GM21390 (cell line): ENCODE measurements at regions not wholly inside any gene's neighbourhood (a gene's known extent, or its start where the extent isn't known, plus 50 kb on each side); places are given as distances from the start of the nearest gene placed in this dataset.
"Not testable (repeated sequence)": the region's sequence is repeated elsewhere in the genome, so short reads cannot be mapped to it uniquely, and the experiment has no call there.

Experiments used
- ATAC-seq: cut with Tn5 transposase; IDR thresholded peaks from one replicate; pipeline ENCODE4 v1.9.1; 2021; ENCODE audit not compliant: unreplicated experiment

DNA sequence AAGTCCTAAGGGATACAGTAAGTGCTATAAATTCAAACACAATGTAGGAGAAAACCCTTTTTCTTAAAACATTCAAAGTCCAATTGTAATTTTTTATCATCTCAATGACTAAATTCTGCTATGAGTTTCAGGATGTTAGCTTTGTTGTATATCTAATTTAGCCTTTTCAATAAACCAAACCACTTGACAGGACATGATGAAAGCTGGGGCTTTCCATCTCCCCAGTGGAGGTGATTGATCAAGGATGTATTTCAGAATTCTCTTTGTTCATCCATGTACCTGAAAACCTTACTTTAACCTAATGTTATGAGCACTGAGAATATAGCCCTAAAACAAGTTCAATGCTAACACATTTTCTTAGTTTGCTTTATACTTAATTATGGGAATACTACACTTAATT is 639.0 kb upstream of the ITGA1 start:
- ATAC-seq = no peak

DNA sequence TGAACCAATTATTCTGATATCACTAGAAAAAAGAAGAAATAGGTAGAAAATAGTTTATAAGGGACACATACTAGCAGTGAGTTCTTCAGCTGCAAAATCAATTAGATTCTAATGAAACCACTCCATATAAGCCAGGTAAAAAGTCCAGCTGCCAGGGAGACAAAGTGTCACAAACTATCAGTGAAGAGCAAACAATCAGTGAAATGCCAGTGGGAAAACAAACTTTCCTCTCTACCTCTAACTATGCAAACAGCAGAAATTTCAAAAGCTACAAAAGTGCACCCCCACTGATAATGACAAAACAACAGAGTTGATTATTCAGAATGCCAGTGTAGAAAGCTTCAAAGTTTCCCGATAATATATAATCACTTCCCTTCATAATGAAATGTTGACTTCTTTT is 637.2 kb upstream of the ITGA1 start:
- ATAC-seq = no peak

DNA sequence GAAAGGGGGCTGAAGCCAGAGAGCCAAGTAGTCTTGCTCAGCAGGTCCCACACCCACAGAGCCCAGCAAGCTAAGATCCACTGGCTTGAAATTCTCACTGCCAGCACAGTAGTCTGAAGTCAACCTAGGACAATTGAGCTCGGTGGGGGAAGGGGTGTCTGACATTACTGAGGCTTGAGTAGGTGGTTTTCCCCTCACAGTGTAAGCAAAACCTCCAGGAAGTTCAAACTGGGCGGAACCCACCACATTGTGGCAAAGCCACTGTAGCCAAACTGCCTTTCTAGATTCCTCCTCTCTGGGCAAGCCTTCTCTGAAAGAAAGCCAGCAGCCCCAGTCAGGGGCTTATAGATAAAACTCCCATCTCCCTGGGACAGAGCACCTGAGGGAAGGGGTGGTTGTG is 630.9 kb upstream of the ITGA1 start:
- ATAC-seq = not testable (repeated sequence)

DNA sequence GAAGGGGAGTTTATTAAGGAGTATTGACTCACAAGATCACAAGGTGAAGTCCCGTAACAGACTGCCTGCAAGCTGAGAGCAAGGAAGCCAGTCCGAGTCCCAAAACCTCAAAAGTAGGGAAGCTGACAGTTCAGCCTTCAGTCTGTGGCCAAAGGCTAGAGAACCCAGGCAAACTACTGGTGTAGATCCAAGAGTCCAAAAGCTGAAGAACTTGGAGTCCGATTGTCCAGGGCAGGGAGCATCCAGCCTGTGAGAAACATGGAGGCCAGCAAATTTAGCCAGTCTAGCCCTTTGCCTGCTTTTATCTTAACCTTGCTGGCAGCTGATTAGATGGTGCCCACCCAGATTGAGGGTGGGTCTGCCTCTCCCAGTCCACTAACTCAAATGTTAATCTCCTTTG is 621.9 kb upstream of the ITGA1 start:
- ATAC-seq = not testable (repeated sequence)

DNA sequence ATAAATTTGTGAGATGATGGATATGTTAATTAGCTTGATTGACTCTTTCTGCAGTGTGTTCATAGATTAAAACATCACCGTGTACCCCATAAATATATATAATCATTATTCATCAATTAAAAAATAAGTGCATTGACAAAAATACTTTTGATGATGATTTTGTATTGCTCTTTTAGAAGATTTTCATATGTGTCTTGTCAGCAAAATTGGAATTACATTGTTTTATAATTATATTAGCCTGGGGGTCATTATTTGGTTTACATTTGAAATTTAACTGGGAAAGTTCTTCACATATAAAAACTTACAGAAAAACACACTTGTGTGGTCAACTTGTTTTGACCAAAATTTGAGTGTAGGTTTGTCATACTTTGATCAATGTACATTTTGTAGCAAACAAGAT is 614.6 kb upstream of the ITGA1 start:
- no peak for ATAC-seq

DNA sequence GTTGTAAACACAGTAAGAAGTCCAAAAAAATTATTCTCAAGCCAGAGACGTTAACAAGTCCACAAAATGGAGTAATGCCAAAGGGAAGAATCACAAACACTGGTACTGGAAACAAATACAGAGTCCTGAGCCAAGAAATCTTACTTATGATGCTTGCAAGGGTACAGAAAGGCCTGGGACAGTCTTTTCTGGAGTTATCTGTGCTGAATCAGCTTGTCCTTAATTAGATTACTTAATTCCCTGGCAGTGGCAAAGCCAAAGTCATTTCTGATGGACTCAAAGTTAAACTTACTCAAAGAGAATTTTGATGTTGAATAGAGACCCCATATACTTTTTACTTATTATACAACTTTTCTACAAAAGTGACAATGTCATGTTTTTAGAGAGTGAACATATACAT is 610.5 kb upstream of the ITGA1 start:
- ATAC-seq = no peak

DNA sequence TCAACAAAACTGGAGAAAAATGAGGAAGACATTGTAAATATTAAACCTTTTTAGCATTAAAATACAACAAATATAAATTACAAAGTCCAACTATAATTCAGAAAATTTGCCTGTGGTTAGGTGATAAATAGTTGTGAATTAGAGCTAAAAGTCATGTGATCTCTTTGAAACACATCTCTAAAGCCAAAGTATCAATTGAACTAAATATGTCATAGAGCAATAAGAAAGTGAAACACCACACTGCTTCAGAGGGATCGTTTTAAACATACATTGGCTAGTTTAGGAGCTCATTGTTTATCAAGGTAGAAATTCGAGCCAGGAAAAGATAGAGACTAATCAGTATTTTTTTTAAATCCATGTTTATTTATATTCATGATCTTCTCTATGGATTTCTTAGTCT is 606.3 kb upstream of the ITGA1 start:
- ATAC-seq = no peak

DNA sequence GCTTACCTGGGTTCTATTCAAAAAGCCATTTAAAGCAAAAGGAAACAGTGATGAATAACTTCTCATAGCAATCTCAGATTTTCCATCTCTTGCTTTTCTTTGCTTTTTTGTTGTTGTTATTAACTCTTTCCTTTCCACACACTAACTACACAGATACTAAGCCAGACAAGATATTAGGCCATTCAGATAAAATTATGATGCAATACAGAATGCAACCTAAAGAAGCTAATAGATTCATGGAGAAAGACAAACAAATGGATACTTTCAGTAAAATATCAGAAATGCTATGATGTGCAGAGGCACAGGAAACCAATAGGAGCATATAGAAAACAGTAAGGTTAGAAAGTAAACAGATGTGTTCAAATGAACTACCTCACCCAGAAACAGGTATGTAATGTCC is 597.0 kb upstream of the ITGA1 start:
- no peak for ATAC-seq

DNA sequence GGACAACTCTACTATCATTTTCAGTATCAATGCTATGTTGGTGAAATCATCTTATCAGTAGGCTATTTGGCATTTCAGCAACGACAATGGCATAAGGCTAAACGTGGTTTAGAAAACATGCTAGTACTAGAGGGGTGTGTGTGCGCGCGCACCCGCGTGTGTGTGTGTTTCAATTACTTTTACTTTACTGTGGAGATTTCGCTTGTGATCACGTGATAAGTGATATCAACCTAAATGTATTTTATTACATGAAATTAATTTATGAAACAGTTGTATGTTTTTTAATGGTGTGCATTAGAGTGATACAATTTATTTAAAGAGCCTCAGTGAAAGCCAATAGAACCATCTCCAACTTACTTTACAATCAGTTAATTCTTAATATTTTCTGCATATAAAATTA is 587.9 kb upstream of the ITGA1 start:
- no peak for ATAC-seq

DNA sequence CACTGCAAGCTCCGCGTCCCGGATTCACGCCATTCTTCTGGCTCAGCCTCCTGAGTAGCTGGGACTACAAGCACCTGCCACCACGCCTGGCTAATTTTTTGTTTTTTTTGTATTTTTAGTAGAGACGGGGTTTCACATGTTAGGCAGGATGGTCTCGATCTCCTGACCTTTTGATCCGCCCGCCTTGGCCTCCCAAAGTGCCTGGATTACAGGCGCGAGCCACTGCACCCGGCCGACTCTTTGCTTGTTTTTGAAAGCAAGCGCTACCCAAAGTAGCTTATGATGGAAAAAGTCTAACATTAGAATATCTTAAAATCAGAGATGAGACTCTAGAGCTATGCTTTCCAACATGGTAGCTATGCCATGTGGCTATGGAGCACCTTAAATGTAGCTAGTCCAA is 585.5 kb upstream of the ITGA1 start:
- ATAC-seq = no peak

DNA sequence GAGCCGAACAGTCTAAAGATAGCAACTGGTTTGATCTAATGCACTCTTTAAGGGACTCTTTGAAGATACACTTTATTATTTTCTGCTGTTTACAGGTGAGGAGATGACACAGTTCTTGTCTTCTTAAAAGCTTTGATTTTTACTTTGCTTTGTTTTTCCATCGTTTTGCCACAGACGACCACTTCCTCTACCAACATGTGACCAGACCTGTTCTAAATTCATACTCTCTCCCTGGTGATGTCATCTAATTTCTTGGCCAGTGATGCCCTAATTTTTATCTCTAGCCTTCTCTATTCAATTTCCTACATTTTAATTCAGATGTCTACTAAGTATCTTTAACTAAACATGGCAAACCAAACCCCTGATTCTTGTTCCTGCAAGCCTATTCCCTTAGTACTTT is 583.4 kb upstream of the ITGA1 start:
- ATAC-seq = no peak
